GM18520 (cell line): ENCODE measurements at regions not wholly inside any gene's neighbourhood (a gene's known extent, or its start where the extent isn't known, plus 50 kb on each side); places are given as distances from the start of the nearest gene placed in this dataset.

Source experiments
- ATAC-seq: cut with Tn5 transposase; IDR thresholded peaks from one replicate; pipeline ENCODE4 v1.9.1; 2021; ENCODE audit not compliant: unreplicated experiment

- peak; percentile 96 for ATAC-seq
Measured at GRCh38 chr3:118412503-118412902, 622.1 kb downstream of the IGSF11 start.

- no peak for ATAC-seq
Measured at GRCh38 chr3:118425272-118425837, 609.3 kb downstream of the IGSF11 start.

- ATAC-seq: no peak
Measured at GRCh38 chr3:118433825-118434224, 600.8 kb downstream of the IGSF11 start.

- ATAC-seq: no peak
Measured at GRCh38 chr3:118435851-118436350, 598.7 kb downstream of the IGSF11 start.

GRCh38 chr3:118436697-118437262 is 597.9 kb downstream of the IGSF11 start:
- ATAC-seq: no peak

- no peak for ATAC-seq
Measured at GRCh38 chr3:118445036-118445435, 589.6 kb downstream of the IGSF11 start.

- no peak for ATAC-seq
Measured at GRCh38 chr3:118447339-118447738, 587.3 kb downstream of the IGSF11 start.

GRCh38 chr3:118466795-118467330 is 567.8 kb downstream of the IGSF11 start:
- no peak for ATAC-seq

GRCh38 chr3:118468801-118469200 is 565.8 kb downstream of the IGSF11 start:
- no peak for ATAC-seq

GRCh38 chr3:118472586-118472985 is 562.1 kb downstream of the IGSF11 start:
- no peak for ATAC-seq

GRCh38 chr3:118473343-118473742 is 561.3 kb downstream of the IGSF11 start:
- no peak for ATAC-seq

GRCh38 chr3:118476885-118477618 is 557.6 kb downstream of the IGSF11 start:
- ATAC-seq: no peak

GRCh38 chr3:118477768-118478167 is 556.9 kb downstream of the IGSF11 start:
- no peak for ATAC-seq

GRCh38 chr3:118478706-118479276 is 555.9 kb downstream of the IGSF11 start:
- no peak for ATAC-seq

GRCh38 chr3:118479376-118479775 is 555.3 kb downstream of the IGSF11 start:
- no peak for ATAC-seq

GRCh38 chr3:118480101-118480860 is 554.4 kb downstream of the IGSF11 start:
- peak; percentile 52 for ATAC-seq

- ATAC-seq: no peak
Measured at GRCh38 chr3:118485693-118486092, 549.0 kb downstream of the IGSF11 start.

GRCh38 chr3:118487734-118488133 is 546.9 kb downstream of the IGSF11 start:
- no peak for ATAC-seq

GRCh38 chr3:118488732-118489131 is 545.9 kb downstream of the IGSF11 start:
- no peak for ATAC-seq

- ATAC-seq: peak; percentile 34
Measured at GRCh38 chr3:118495206-118495605, 539.4 kb downstream of the IGSF11 start.

- ATAC-seq: no peak
Measured at GRCh38 chr3:118497274-118497673, 537.4 kb downstream of the IGSF11 start.
